Smooth muscle cell (in vitro differentiated cells): ENCODE measurements at regions not wholly inside any gene's neighbourhood (a gene's known extent, or its start where the extent isn't known, plus 50 kb on each side); places are given as distances from the start of the nearest gene placed in this dataset.
A peak's percentile ranks its signal among the peaks of the same experiment; 100 is the strongest.
"Not testable (repeated sequence)": the region's sequence is repeated elsewhere in the genome, so short reads cannot be mapped to it uniquely, and the experiment has no call there.

Experiments used
- DNase-seq: peaks from one replicate; lab custom pipeline; 2025; ENCODE audit not compliant: unreplicated experiment; lab: John Stamatoyannopoulos, UW
- H2AFZ ChIP-seq: fragments of 200-600 bp; sonication (generic); 2 replicates; pipeline ENCODE4 v1.6.0; 2016; ENCODE audit warnings: antibody characterized with exemption, low read depth, mild to moderate bottlenecking
- H3F3A ChIP-seq: fragments of 200-600 bp; sonication (generic); 2 replicates; pipeline ENCODE4 v1.6.0; 2017; ENCODE audit warnings: antibody characterized with exemption, low read depth
- H3K27ac ChIP-seq: fragments of 200-600 bp; sonication (generic); 2 replicates; pipeline ENCODE4 v1.5.1; 2016; ENCODE audit warnings: low read depth, mild to moderate bottlenecking
- H3K27me3 ChIP-seq: fragments of 200-600 bp; sonication (generic); 2 replicates; pipeline ENCODE4 v1.6.1; 2016; ENCODE audit warnings: low read depth, mild to moderate bottlenecking
- H3K36me3 ChIP-seq: fragments of 200-600 bp; sonication (generic); 2 replicates; pipeline ENCODE4 v1.5.1; 2016; ENCODE audit warnings: low read depth
- H3K4me1 ChIP-seq: fragments of 200-600 bp; sonication (generic); 2 replicates; pipeline ENCODE4 v1.5.1; 2016; ENCODE audit warnings: low read depth
- H3K4me2 ChIP-seq: fragments of 200-600 bp; sonication (generic); 2 replicates; pipeline ENCODE4 v1.6.0; 2016; ENCODE audit warnings: mild to moderate bottlenecking
- H3K4me3 ChIP-seq: fragments of 200-600 bp; sonication (generic); 2 replicates; pipeline ENCODE4 v1.5.1; 2016; ENCODE audit warnings: mild to moderate bottlenecking
- H3K79me2 ChIP-seq: fragments of 200-600 bp; sonication (generic); 2 replicates; pipeline ENCODE4 v1.6.0; 2016; ENCODE audit warnings: low read depth, mild to moderate bottlenecking
- H3K9ac ChIP-seq: fragments of 200-600 bp; sonication (generic); 2 replicates; pipeline ENCODE4 v1.6.0; 2016; ENCODE audit warnings: low read depth
- H3K9me3 ChIP-seq: fragments of 200-600 bp; sonication (generic); replicated peaks from 2 replicates; pipeline ENCODE4 v1.5.1; 2016; ENCODE audit warnings: low read depth
- H4K20me1 ChIP-seq: fragments of 200-600 bp; sonication (generic); 2 replicates; pipeline ENCODE4 v1.6.0; 2016; ENCODE audit warnings: low read depth
- CTCF ChIP-seq: fragments of 200-600 bp; sonication (generic); IDR thresholded peaks from 2 replicates; pipeline ENCODE4 v1.5.1; 2017; ENCODE audit warnings: borderline replicate concordance, mild to moderate bottlenecking, antibody characterized with exemption; ENCODE audit not compliant: insufficient read depth, poor library complexity, severe bottlenecking
- WGBS: methylation state at CpG from one replicate; pipeline ENCODE4 v1.1.7; 2016; ENCODE audit warnings: low lambda C conversion rate; 5-methylcytosine and 5-hydroxymethylcytosine counted together

- Histone ChIP-seq H3K4me2 (no peak overlapping the region), H3K27me3 (no peaks in the 10 kb centered on the region), H3K79me2 (no peaks in the 10 kb centered on the region), H2AFZ (no peak overlapping the region), H3F3A (no peaks in the 10 kb centered on the region), H3K4me3 (no peak overlapping the region), H3K27ac (no peak overlapping the region), H3K9ac (no peak overlapping the region), H3K9me3 (no peaks in the 10 kb centered on the region), H3K36me3 (no peaks in the 10 kb centered on the region), H4K20me1 (no peaks in the 10 kb centered on the region), H3K4me1 (peaks cover 4% of the 10 kb centered on the region)
- DNase-seq, result no peak
- WGBS, result 78% methylated on average over 2 of the region's 2 CpGs
- no peak for TF ChIP-seq CTCF
Measured at GRCh38 chr3:152591515-152591914, 243.4 kb upstream of the P2RY1 start.

- Histone ChIP-seq H3K4me1 (peaks cover 9% of the 10 kb centered on the region), H3K27ac (no peak overlapping the region), H2AFZ (no peak overlapping the region), H3K79me2 (no peaks in the 10 kb centered on the region), H3K9ac (no peak overlapping the region), H3K9me3 (no peaks in the 10 kb centered on the region), H4K20me1 (no peaks in the 10 kb centered on the region), H3K4me2 (no peak overlapping the region), H3K27me3 (no peaks in the 10 kb centered on the region), H3F3A (no peaks in the 10 kb centered on the region), H3K36me3 (no peaks in the 10 kb centered on the region), H3K4me3 (no peak overlapping the region)
- no peak for TF ChIP-seq CTCF
- DNase-seq, result no peak
Measured at GRCh38 chr3:152593242-152593641, 241.7 kb upstream of the P2RY1 start.

- Histone ChIP-seq H3K79me2 (no peaks in the 10 kb centered on the region), H3K4me2 (peak overlapping the region; percentile 72), H3F3A (no peaks in the 10 kb centered on the region), H3K36me3 (no peaks in the 10 kb centered on the region), H3K9me3 (no peaks in the 10 kb centered on the region), H3K4me1 (peaks cover 9% of the 10 kb centered on the region), H3K4me3 (peak overlapping the region; percentile 17), H3K27me3 (no peaks in the 10 kb centered on the region), H4K20me1 (no peaks in the 10 kb centered on the region), H3K27ac (peak overlapping the region; percentile 28), H2AFZ (peak overlapping the region; percentile 83), H3K9ac (no peak overlapping the region)
- DNase-seq, result no peak
- TF ChIP-seq CTCF, result no peak
- 50% methylated on average over 4 of the region's 4 CpGs for WGBS
Measured at GRCh38 chr3:152595975-152596821, 238.7 kb upstream of the P2RY1 start.

DNA sequence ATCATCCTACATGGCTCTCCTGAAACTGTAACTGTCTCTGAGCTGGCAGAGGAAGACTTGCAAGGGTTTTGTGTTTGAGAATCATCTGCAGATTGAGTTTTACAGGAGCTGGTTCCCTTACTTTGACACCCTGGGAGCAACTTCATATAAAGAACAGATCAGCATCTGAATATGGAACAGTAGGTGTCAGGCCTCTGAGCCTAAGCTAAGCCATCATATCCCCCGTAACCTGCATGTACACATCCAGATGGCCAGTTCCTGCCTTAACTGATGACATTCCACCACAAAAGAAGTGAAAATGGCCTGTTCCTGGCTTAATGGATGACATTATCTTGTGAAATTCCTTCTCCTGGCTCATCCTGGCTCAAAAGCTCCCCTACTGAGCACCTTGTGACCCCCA, 238.1 kb upstream of the P2RY1 start:
- not testable (repeated sequence) for H3K9ac ChIP-seq, H3K9me3 ChIP-seq, H3K27me3 ChIP-seq, H3K36me3 ChIP-seq, H4K20me1 ChIP-seq, H3K4me1 ChIP-seq, DNase-seq, H3K79me2 ChIP-seq, H3F3A ChIP-seq
- Histone ChIP-seq H3K4me3 (peak overlapping the region; percentile 17), H3K27ac (peak overlapping the region; percentile 28), H2AFZ (peak overlapping the region; percentile 83), H3K4me2 (peak overlapping the region; percentile 72)
- 94% methylated on average over 1 of the region's 1 CpG for WGBS
